ENCODE measurements at regions not wholly inside any gene's neighbourhood (a gene's known extent, or its start where the extent isn't known, plus 50 kb on each side); places are given as distances from the start of the nearest gene placed in this dataset.

- Mint-ChIP-seq H3K4me1 (ENCODE audit: low read depth, unreplicated experiment) (peaks cover 34% of the 10 kb centered on the region), H3K9me3 (ENCODE audit: unreplicated experiment) (no peaks in the 10 kb centered on the region), H3K27me3 (ENCODE audit: insufficient read depth, unreplicated experiment) (no peaks in the 10 kb centered on the region), H3K4me3 (ENCODE audit: unreplicated experiment) (peak overlapping the region; percentile 2), H3K27ac (ENCODE audit: unreplicated experiment) (peak overlapping the region; percentile 69), H3K36me3 (ENCODE audit: insufficient read depth, unreplicated experiment) (no peaks in the 10 kb centered on the region)
- CTCF ChIA-PET: no interaction called here
- TF ChIP-seq, protein P1, sequence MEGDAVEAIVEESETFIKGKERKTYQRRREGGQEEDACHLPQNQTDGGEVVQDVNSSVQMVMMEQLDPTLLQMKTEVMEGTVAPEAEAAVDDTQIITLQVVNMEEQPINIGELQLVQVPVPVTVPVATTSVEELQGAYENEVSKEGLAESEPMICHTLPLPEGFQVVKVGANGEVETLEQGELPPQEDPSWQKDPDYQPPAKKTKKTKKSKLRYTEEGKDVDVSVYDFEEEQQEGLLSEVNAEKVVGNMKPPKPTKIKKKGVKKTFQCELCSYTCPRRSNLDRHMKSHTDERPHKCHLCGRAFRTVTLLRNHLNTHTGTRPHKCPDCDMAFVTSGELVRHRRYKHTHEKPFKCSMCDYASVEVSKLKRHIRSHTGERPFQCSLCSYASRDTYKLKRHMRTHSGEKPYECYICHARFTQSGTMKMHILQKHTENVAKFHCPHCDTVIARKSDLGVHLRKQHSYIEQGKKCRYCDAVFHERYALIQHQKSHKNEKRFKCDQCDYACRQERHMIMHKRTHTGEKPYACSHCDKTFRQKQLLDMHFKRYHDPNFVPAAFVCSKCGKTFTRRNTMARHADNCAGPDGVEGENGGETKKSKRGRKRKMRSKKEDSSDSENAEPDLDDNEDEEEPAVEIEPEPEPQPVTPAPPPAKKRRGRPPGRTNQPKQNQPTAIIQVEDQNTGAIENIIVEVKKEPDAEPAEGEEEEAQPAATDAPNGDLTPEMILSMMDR (IDR thresholded peaks at IDR 0.05; ENCODE audit: insufficient read depth in 1 of 2, low read depth in 1 of 2, low read length in 1 of 2, severe bottlenecking in 1 of 2, unreplicated experiment in 1 of 2): no peak
- peaks cover 60% of the 10 kb centered on the region for H3K4me1 ChIP-seq
- POLR2A ChIA-PET: interaction anchor here (1.3 kb wide), 1 partner anchor 42 kb away, joined by 4 read pairs; no protein-coding TSS in a partner anchor
- DNase-seq: no peak
- BruUV-seq (replicated peaks): no TSS peak
- H3K36me3 ChIP-seq (ENCODE audit: control insufficient read depth, insufficient read depth, low read length): no peaks in the 10 kb centered on the region
- H3K9me3 ChIP-seq: no peaks in the 10 kb centered on the region
- intact Hi-C loops (cut with micrococcal nuclease; ENCODE audit: unreplicated experiment): loop anchor here (2.0 kb wide), 1 partner anchor 14 kb away; no protein-coding TSS in a partner anchor
- H3K27me3 ChIP-seq (replicated peaks; ENCODE audit: control insufficient read depth, insufficient read depth, low read length): no peaks in the 10 kb centered on the region
- no peak overlapping the region for H3K4me3 ChIP-seq (ENCODE audit: low read depth, low read length)
Measured at GRCh38 chr6:1068905-1069304, 243.0 kb upstream of the FOXQ1 start.

DNA sequence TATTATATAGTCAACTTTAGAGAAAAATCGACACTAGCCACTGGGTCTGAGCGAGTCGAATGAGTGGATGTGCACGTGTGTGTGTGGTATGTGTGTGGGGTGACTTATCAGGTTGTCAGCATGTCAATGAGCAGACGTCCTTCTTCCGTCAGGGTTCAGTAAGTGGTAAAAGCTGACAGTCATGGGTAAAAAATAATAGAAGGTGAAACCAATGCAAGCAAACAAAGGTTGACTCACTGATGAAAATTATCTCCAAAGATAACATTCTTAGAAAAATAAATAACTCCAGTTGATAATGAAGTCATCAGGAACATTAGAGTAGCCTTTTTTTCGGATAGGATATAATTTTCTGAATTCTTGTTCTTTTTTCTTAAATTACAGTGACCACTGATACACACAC is 243.8 kb upstream of the FOXQ1 start:
- TF ChIP-seq, protein P1 (IDR thresholded peaks at IDR 0.05; ENCODE audit: insufficient read depth in 1 of 2, low read depth in 1 of 2, low read length in 1 of 2, severe bottlenecking in 1 of 2, unreplicated experiment in 1 of 2): no peak
- BruUV-seq (replicated peaks): no TSS peak

DNA sequence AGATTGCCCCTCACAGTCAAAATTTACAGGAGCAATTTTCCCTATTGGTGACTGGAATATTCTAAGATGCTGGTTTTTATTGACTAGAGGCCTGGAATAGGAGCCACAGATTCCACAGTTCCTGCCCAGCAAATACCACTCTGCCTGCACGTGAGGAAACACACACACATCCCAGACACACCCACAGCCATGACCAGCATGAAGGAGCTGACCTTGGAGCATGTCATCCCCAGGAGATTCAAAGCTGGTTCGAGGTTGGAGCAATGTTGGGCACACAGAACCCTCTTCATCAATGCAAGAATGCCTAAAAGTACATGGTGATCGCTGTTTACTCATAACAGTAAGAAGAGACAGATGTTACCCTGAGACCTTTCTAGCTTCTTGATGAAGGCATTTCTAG is 244.6 kb upstream of the FOXQ1 start:
- BruUV-seq (replicated peaks): no TSS peak
- TF ChIP-seq, protein P1 (IDR thresholded peaks at IDR 0.05; ENCODE audit: insufficient read depth in 1 of 2, low read depth in 1 of 2, low read length in 1 of 2, severe bottlenecking in 1 of 2, unreplicated experiment in 1 of 2): no peak
- H3K4me3 Mint-ChIP-seq (ENCODE audit: unreplicated experiment): no peak overlapping the region
- H3K27ac Mint-ChIP-seq (ENCODE audit: unreplicated experiment): no peak overlapping the region
- no peaks in the 10 kb centered on the region for H3K36me3 Mint-ChIP-seq (ENCODE audit: insufficient read depth, unreplicated experiment)
- H3K4me1 ChIP-seq: peaks cover 60% of the 10 kb centered on the region
- no peaks in the 10 kb centered on the region for H3K27me3 ChIP-seq (replicated peaks; ENCODE audit: control insufficient read depth, insufficient read depth, low read length)
- ChIA-PET POLR2A (no interaction called here), CTCF (no interaction called here)
- no peaks in the 10 kb centered on the region for H3K36me3 ChIP-seq (ENCODE audit: control insufficient read depth, insufficient read depth, low read length)
- H3K27me3 Mint-ChIP-seq (ENCODE audit: insufficient read depth, unreplicated experiment): no peaks in the 10 kb centered on the region
- intact Hi-C loops (cut with micrococcal nuclease; ENCODE audit: unreplicated experiment): no loop called here
- DNase-seq: no peak
- peaks cover 42% of the 10 kb centered on the region for H3K4me1 Mint-ChIP-seq (ENCODE audit: low read depth, unreplicated experiment)
- H3K9me3 ChIP-seq: no peaks in the 10 kb centered on the region
- no peak overlapping the region for H3K4me3 ChIP-seq (ENCODE audit: low read depth, low read length)
- H3K9me3 Mint-ChIP-seq (ENCODE audit: unreplicated experiment): peaks cover 3% of the 10 kb centered on the region

More for the DNA sequence above, 243.8 kb upstream of the FOXQ1 start:
- H3K4me3 Mint-ChIP-seq (ENCODE audit: unreplicated experiment): no peak overlapping the region
- H3K27me3 Mint-ChIP-seq (ENCODE audit: insufficient read depth, unreplicated experiment): no peaks in the 10 kb centered on the region
- H3K4me1 ChIP-seq: peaks cover 60% of the 10 kb centered on the region
- no peaks in the 10 kb centered on the region for H3K27me3 ChIP-seq (replicated peaks; ENCODE audit: control insufficient read depth, insufficient read depth, low read length)
- peaks cover 35% of the 10 kb centered on the region for H3K4me1 Mint-ChIP-seq (ENCODE audit: low read depth, unreplicated experiment)
- H3K9me3 ChIP-seq: no peaks in the 10 kb centered on the region
- intact Hi-C loops (cut with micrococcal nuclease; ENCODE audit: unreplicated experiment): loop anchor here (2.0 kb wide), 1 partner anchor 13 kb away; no protein-coding TSS in a partner anchor
- H3K36me3 Mint-ChIP-seq (ENCODE audit: insufficient read depth, unreplicated experiment): no peaks in the 10 kb centered on the region
- H3K27ac Mint-ChIP-seq (ENCODE audit: unreplicated experiment): no peak overlapping the region
- DNase-seq: no peak
- no peak overlapping the region for H3K4me3 ChIP-seq (ENCODE audit: low read depth, low read length)
- H3K9me3 Mint-ChIP-seq (ENCODE audit: unreplicated experiment): no peaks in the 10 kb centered on the region
- ChIA-PET CTCF (no interaction called here), POLR2A (no interaction called here)
- H3K36me3 ChIP-seq (ENCODE audit: control insufficient read depth, insufficient read depth, low read length): no peaks in the 10 kb centered on the region
